ENCODE measurements at regions not wholly inside any gene's neighbourhood (a gene's known extent, or its start where the extent isn't known, plus 50 kb on each side); places are given as distances from the start of the nearest gene placed in this dataset.

GRCh38 chrX:40807384-40807783 is 72.0 kb upstream of the MED14 start:
- intact Hi-C loops (cut with micrococcal nuclease; ENCODE audit: unreplicated experiment) = no loop called here
- CTCF ChIA-PET = interaction anchor here (0.5 to 2.9 kb wide), 2 partner anchors 13 to 18 kb away, joined by 3 to 9 read pairs; no protein-coding TSS in a partner anchor
- BruUV-seq (replicated peaks) = no TSS peak
- in situ Hi-C loops (cut with MboI) = no loop called here
- H3K4me3 ChIP-seq = no peak overlapping the region
- ATAC-seq = no peak
- DNase-seq (ENCODE audit: low read depth, low spot score) = no peak
- H3K36me3 ChIP-seq (ENCODE audit: control insufficient read depth in 2 of 2, insufficient read depth in 2 of 2, low read length in 1 of 2) = no peaks in the 10 kb centered on the region
- no peak overlapping the region for H2AFZ ChIP-seq (ENCODE audit: control insufficient read depth, low read depth, low read length)
- H3K4me2 ChIP-seq (ENCODE audit: control insufficient read depth, insufficient read depth) = no peak overlapping the region
- POLR2A ChIA-PET = no interaction called here
- no peak for TF ChIP-seq SKIL (IDR thresholded peaks at IDR 0.05; ENCODE audit: low read depth, poor library complexity, severe bottlenecking)
- TF ChIP-seq ESRRA (IDR thresholded peaks at IDR 0.05; ENCODE audit: low read length) = no peak
- no peak for TF ChIP-seq KLF5 (IDR thresholded peaks at IDR 0.05; ENCODE audit: partially characterized antibody)
- no peak for TF ChIP-seq SMARCA5 (IDR thresholded peaks at IDR 0.05)
- no peak for TF ChIP-seq ATF7 (IDR thresholded peaks at IDR 0.05; ENCODE audit: low read depth)
- TF ChIP-seq CEBPZ (IDR thresholded peaks at IDR 0.05; ENCODE audit: low read depth, low read length) = no peak
- TF ChIP-seq E2F8 (IDR thresholded peaks at IDR 0.05; ENCODE audit: low read depth, partially characterized antibody) = no peak
- no peak for TF ChIP-seq BACH1 (IDR thresholded peaks at IDR 0.05; ENCODE audit: borderline replicate concordance)
- TF ChIP-seq STAT1 (conservative IDR thresholded peaks at IDR 0.05) = no peak
- no peak for TF ChIP-seq ZNF207 (IDR thresholded peaks at IDR 0.05; ENCODE audit: borderline replicate concordance)
- TF ChIP-seq SIN3A (IDR thresholded peaks at IDR 0.05; ENCODE audit: low read depth, low read length) = no peak
- no peak for TF ChIP-seq CHD2 (IDR thresholded peaks at IDR 0.05; ENCODE audit: borderline replicate concordance, low read depth, low read length)
- TF ChIP-seq IRF3 (IDR thresholded peaks at IDR 0.05) = no peak
- TF ChIP-seq ZBED1 (IDR thresholded peaks at IDR 0.05; ENCODE audit: borderline replicate concordance) = no peak
- no peak for TF ChIP-seq ZNF622 (IDR thresholded peaks at IDR 0.05)
- TF ChIP-seq FOXK2 (IDR thresholded peaks at IDR 0.05) = no peak
- no peak for TF ChIP-seq FOXM1 (IDR thresholded peaks at IDR 0.05; ENCODE audit: low read depth, low read length)
- H3K79me2 ChIP-seq (ENCODE audit: control insufficient read depth, insufficient read depth, low read length) = no peaks in the 10 kb centered on the region
- no peaks in the 10 kb centered on the region; the same call in 2 of the 3 replicates for H3K9me3 ChIP-seq (replicated peaks; ENCODE audit: control insufficient read depth, insufficient read depth, low read length)
- no peak for FAIRE-seq
- no peak overlapping the region for H3K27ac ChIP-seq (ENCODE audit: control insufficient read depth, insufficient read depth)
- SMC1A ChIA-PET (ENCODE audit: uncharacterized antibody, unreplicated experiment) = interaction anchor here (0.9 to 1.1 kb wide), 5 partner anchors 12 to 308 kb away, joined by 3 to 4 read pairs (median 3); no protein-coding TSS in a partner anchor
- no peaks in the 10 kb centered on the region; a peak in 2 of 4 replicates for H3K27me3 ChIP-seq (replicated peaks in 1 of 2; ENCODE audit: control insufficient read depth in 2 of 2, insufficient read depth in 2 of 2, low read length in 1 of 2)
- no peaks in the 10 kb centered on the region for H3K4me1 ChIP-seq (ENCODE audit: control insufficient read depth, insufficient read depth, low read length)
- H4K20me1 ChIP-seq (ENCODE audit: control insufficient read depth, insufficient read depth) = no peaks in the 10 kb centered on the region
- RAD21 ChIA-PET (ENCODE audit: unreplicated experiment) = interaction anchor here (0.5 kb wide), 1 partner anchor 161 kb away, joined by 3 read pairs; no protein-coding TSS in a partner anchor
- no peak overlapping the region for H3K9ac ChIP-seq (ENCODE audit: control insufficient read depth, insufficient read depth, low read length)
- 31% methylated on average over 4 of the region's 4 CpGs for WGBS (ENCODE audit: insufficient coverage, insufficient replicate concordance, low lambda C conversion rate, missing lambda C conversion rate)
